ENCODE measurements at regions not wholly inside any gene's neighbourhood (a gene's known extent, or its start where the extent isn't known, plus 50 kb on each side); places are given as distances from the start of the nearest gene placed in this dataset.

DNA sequence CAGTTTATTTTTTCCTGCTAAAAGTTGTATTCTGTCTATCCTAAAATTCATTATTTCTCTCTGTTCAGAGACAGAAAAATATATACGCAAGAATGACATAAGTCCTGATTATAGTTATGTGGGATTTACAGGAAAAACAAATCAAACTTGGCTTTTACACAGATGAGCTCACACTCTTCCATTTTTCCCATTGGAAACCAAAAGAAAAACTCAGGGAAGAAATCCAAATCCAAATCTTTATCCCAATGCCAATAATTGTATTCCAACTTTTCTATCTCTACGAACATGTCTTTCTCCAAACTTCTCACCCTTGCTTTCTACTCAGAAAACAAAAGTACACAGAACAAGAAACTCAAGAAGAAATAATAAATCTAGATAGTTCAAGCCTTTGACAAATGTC lies 249.1 kb upstream of the TMEFF2 start:
- TF ChIP-seq, protein P1, sequence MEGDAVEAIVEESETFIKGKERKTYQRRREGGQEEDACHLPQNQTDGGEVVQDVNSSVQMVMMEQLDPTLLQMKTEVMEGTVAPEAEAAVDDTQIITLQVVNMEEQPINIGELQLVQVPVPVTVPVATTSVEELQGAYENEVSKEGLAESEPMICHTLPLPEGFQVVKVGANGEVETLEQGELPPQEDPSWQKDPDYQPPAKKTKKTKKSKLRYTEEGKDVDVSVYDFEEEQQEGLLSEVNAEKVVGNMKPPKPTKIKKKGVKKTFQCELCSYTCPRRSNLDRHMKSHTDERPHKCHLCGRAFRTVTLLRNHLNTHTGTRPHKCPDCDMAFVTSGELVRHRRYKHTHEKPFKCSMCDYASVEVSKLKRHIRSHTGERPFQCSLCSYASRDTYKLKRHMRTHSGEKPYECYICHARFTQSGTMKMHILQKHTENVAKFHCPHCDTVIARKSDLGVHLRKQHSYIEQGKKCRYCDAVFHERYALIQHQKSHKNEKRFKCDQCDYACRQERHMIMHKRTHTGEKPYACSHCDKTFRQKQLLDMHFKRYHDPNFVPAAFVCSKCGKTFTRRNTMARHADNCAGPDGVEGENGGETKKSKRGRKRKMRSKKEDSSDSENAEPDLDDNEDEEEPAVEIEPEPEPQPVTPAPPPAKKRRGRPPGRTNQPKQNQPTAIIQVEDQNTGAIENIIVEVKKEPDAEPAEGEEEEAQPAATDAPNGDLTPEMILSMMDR (IDR thresholded peaks at IDR 0.05; ENCODE audit: insufficient read depth, low read depth, low read length): no peak
- TF ChIP-seq EZH2 (IDR thresholded peaks at IDR 0.05; ENCODE audit: insufficient read depth, low read length): no peak
